Activated B cell treated with CpG ODN at 0.5 μM for 24 hours (primary cell): ENCODE measurements at regions not wholly inside any gene's neighbourhood (a gene's known extent, or its start where the extent isn't known, plus 50 kb on each side); places are given as distances from the start of the nearest gene placed in this dataset.

Source experiments
- ATAC-seq: fragments of 200-7000 bp; cut with Tn5 transposase; one replicate; pipeline ENCODE4 v1.10.0; 2021; ENCODE audit warnings: low read depth, mild to moderate bottlenecking, moderate library complexity
- CTCF ChIA-PET: fragments of 350-600 bp; sonication (Branson Sonifier 250); formaldehyde crosslinking; loops from one replicate; lab custom pipeline; 2021; ENCODE audit warnings: antibody characterized with exemption; lab: Charles Lee
- POLR2A ChIA-PET: fragments of 350-600 bp; sonication (Branson Sonifier 250); formaldehyde crosslinking; loops from one replicate; lab custom pipeline; 2021; ENCODE audit warnings: antibody characterized with exemption; lab: Charles Lee
- DNase-seq: peaks from one replicate; pipeline ENCODE4 v3.0.0; 2022
- H3K27ac Mint-ChIP-seq: one replicate; pipeline ENCODE4 v1.8.0; 2020; ENCODE audit warnings: mixed read lengths
- H3K27me3 Mint-ChIP-seq: one replicate; pipeline ENCODE4 v1.8.0; 2021; ENCODE audit warnings: mixed read lengths
- H3K36me3 Mint-ChIP-seq: one replicate; pipeline ENCODE4 v1.8.0; 2021; ENCODE audit warnings: low read depth, mixed read lengths
- H3K4me1 Mint-ChIP-seq: one replicate; pipeline ENCODE4 v1.8.0; 2021; ENCODE audit warnings: mixed read lengths
- H3K4me3 Mint-ChIP-seq: one replicate; pipeline ENCODE4 v1.8.0; 2020; ENCODE audit warnings: mild to moderate bottlenecking, mixed read lengths
- H3K9me3 Mint-ChIP-seq: one replicate; pipeline ENCODE4 v1.8.0; 2020; ENCODE audit warnings: mixed read lengths
- CTCF ChIP-seq: fragments of 200-600 bp; IDR thresholded peaks from one replicate; pipeline ENCODE4 v1.8.0; 2022; ENCODE audit warnings: antibody characterized with exemption, mild to moderate bottlenecking
- intact Hi-C: fragments of 100-400 bp; cut with micrococcal nuclease; formaldehyde crosslinking; loops from one replicate; pipeline ENCODE4 v1.15.1; 2024

- intact Hi-C loops = loop anchor here (2.0 kb wide), 1 partner anchor 23 kb away; no protein-coding TSS in a partner anchor
- Mint-ChIP-seq H3K4me3 (no peak overlapping the region), H3K27me3 (no peaks in the 10 kb centered on the region), H3K27ac (no peak overlapping the region), H3K36me3 (no peaks in the 10 kb centered on the region), H3K4me1 (peaks cover 29% of the 10 kb centered on the region), H3K9me3 (no peaks in the 10 kb centered on the region)
- ChIA-PET CTCF (no interaction called here), POLR2A (no interaction called here)
- ATAC-seq (no peak), DNase-seq (no peak)
- no peak for TF ChIP-seq CTCF
These were observed 152.0 kb upstream of the LPP start for GRCh38 chr3:188001926-188002325.

GRCh38 chr3:188002626-188003138 is 151.3 kb upstream of the LPP start:
- no peaks in the 10 kb centered on the region for H3K36me3 Mint-ChIP-seq
- TF ChIP-seq CTCF = no peak
- intact Hi-C loops = no loop called here
- no peak overlapping the region for H3K27ac Mint-ChIP-seq
- DNase-seq (no peak), ATAC-seq (no peak)
- peaks cover 31% of the 10 kb centered on the region for H3K4me1 Mint-ChIP-seq
- no peak overlapping the region for H3K4me3 Mint-ChIP-seq
- ChIA-PET POLR2A (interaction anchor here (1.2 kb wide), 1 partner anchor 23 kb away, joined by 3 read pairs; no protein-coding TSS in a partner anchor), CTCF (interaction anchor here (1.5 kb wide), 1 partner anchor 262 kb away, joined by 4 read pairs; no protein-coding TSS in a partner anchor)
- no peaks in the 10 kb centered on the region for H3K9me3 Mint-ChIP-seq
- no peaks in the 10 kb centered on the region for H3K27me3 Mint-ChIP-seq

- H3K36me3 Mint-ChIP-seq = no peaks in the 10 kb centered on the region
- H3K27ac Mint-ChIP-seq = no peak overlapping the region
- TF ChIP-seq CTCF = no peak
- no peak overlapping the region for H3K4me3 Mint-ChIP-seq
- H3K4me1 Mint-ChIP-seq = peaks cover 31% of the 10 kb centered on the region
- ChIA-PET CTCF (interaction anchor here (1.5 kb wide), 1 partner anchor 263 kb away, joined by 4 read pairs; no protein-coding TSS in a partner anchor), POLR2A (interaction anchor here (1.2 kb wide), 1 partner anchor 24 kb away, joined by 3 read pairs; no protein-coding TSS in a partner anchor)
- ATAC-seq (no peak), DNase-seq (no peak)
- intact Hi-C loops = no loop called here
- H3K27me3 Mint-ChIP-seq = no peaks in the 10 kb centered on the region
- no peaks in the 10 kb centered on the region for H3K9me3 Mint-ChIP-seq
These were observed 150.5 kb upstream of the LPP start for GRCh38 chr3:188003188-188004171.

- ATAC-seq (peak; percentile 97), DNase-seq (peak; percentile 25)
- Mint-ChIP-seq H3K4me3 (no peak overlapping the region), H3K4me1 (peaks cover 9% of the 10 kb centered on the region), H3K27ac (peak overlapping the region; percentile 53), H3K9me3 (peaks cover 6% of the 10 kb centered on the region), H3K27me3 (no peaks in the 10 kb centered on the region), H3K36me3 (no peaks in the 10 kb centered on the region)
- ChIA-PET POLR2A (interaction anchor here (0.6 to 1.3 kb wide), 2 partner anchors 261 to 353 kb away, joined by 3 to 5 read pairs; partner anchors contain the start of gene BCL6), CTCF (interaction anchor here (0.7 kb wide), 1 partner anchor 44 kb away, joined by 3 read pairs; no protein-coding TSS in a partner anchor)
- TF ChIP-seq CTCF = no peak
- intact Hi-C loops = no loop called here
These were observed 147.1 kb upstream of the LPP start for GRCh38 chr3:188006726-188007393.
